ENCODE measurements at regions not wholly inside any gene's neighbourhood (a gene's known extent, or its start where the extent isn't known, plus 50 kb on each side); places are given as distances from the start of the nearest gene placed in this dataset.

GRCh38 chr5:167987490-167988280 lies 303.8 kb upstream of the WWC1 start:
- DNase-seq (ENCODE audit: low spot score) = no peak

- DNase-seq (ENCODE audit: low spot score) = no peak
Observed at GRCh38 chr5:167992868-167993267, 298.6 kb upstream of the WWC1 start.

- DNase-seq (ENCODE audit: low spot score) = no peak
Observed at GRCh38 chr5:167993771-167994170, 297.7 kb upstream of the WWC1 start.

- DNase-seq (ENCODE audit: low spot score) = no peak
Observed at GRCh38 chr5:167995844-167996425, 295.5 kb upstream of the WWC1 start.

- DNase-seq (ENCODE audit: low spot score) = no peak
Observed at GRCh38 chr5:167998148-167998767, 293.2 kb upstream of the WWC1 start.

GRCh38 chr5:167999182-167999581 lies 292.3 kb upstream of the WWC1 start:
- no peak for DNase-seq (ENCODE audit: low spot score)

GRCh38 chr5:168001318-168001717 lies 290.1 kb upstream of the WWC1 start:
- no peak for DNase-seq (ENCODE audit: low spot score)

- no peak for DNase-seq (ENCODE audit: low spot score)
Observed at GRCh38 chr5:168002116-168002515, 289.3 kb upstream of the WWC1 start.

- no peak for DNase-seq (ENCODE audit: low spot score)
Observed at GRCh38 chr5:168005093-168005492, 286.4 kb upstream of the WWC1 start.

- DNase-seq (ENCODE audit: low spot score) = no peak
Observed at GRCh38 chr5:168005936-168006335, 285.5 kb upstream of the WWC1 start.

- no peak for DNase-seq (ENCODE audit: low spot score)
Observed at GRCh38 chr5:168006456-168007130, 284.9 kb upstream of the WWC1 start.

GRCh38 chr5:168007286-168007685 lies 284.2 kb upstream of the WWC1 start:
- DNase-seq (ENCODE audit: low spot score) = no peak

- no peak for DNase-seq (ENCODE audit: low spot score)
Observed at GRCh38 chr5:168008555-168008954, 282.9 kb upstream of the WWC1 start.

- DNase-seq (ENCODE audit: low spot score) = no peak
Observed at GRCh38 chr5:168011096-168011495, 280.3 kb upstream of the WWC1 start.

- DNase-seq (ENCODE audit: low spot score) = no peak
Observed at GRCh38 chr5:168012006-168012405, 279.4 kb upstream of the WWC1 start.

GRCh38 chr5:168013546-168013945 lies 277.9 kb upstream of the WWC1 start:
- no peak for DNase-seq (ENCODE audit: low spot score)

GRCh38 chr5:168014433-168015123 lies 276.9 kb upstream of the WWC1 start:
- DNase-seq (ENCODE audit: low spot score) = no peak

- no peak for DNase-seq (ENCODE audit: low spot score)
Observed at GRCh38 chr5:168015506-168015905, 275.9 kb upstream of the WWC1 start.

- DNase-seq (ENCODE audit: low spot score) = no peak
Observed at GRCh38 chr5:168017313-168017712, 274.1 kb upstream of the WWC1 start.

- DNase-seq (ENCODE audit: low spot score) = no peak
Observed at GRCh38 chr5:168019143-168019542, 272.3 kb upstream of the WWC1 start.

- DNase-seq (ENCODE audit: low spot score) = no peak
Observed at GRCh38 chr5:168020542-168021294, 270.7 kb upstream of the WWC1 start.
